ENCODE measurements at regions not wholly inside any gene's neighbourhood (a gene's known extent, or its start where the extent isn't known, plus 50 kb on each side); places are given as distances from the start of the nearest gene placed in this dataset.

GRCh38 chr5:42241636-42242035, 181.6 kb upstream of the GHR start:
- TF ChIP-seq, protein P1, sequence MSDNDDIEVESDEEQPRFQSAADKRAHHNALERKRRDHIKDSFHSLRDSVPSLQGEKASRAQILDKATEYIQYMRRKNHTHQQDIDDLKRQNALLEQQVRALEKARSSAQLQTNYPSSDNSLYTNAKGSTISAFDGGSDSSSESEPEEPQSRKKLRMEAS (IDR thresholded peaks at IDR 0.05): no peak
- TF ChIP-seq TAF1 (IDR thresholded peaks at IDR 0.05; ENCODE audit: low read depth) (no peak), CREB1 (IDR thresholded peaks at IDR 0.05; ENCODE audit: low read depth) (no peak), TEAD4 (IDR thresholded peaks at IDR 0.05) (no peak), CEBPB (IDR thresholded peaks at IDR 0.05) (no peak), FOXM1 (IDR thresholded peaks at IDR 0.05; ENCODE audit: borderline replicate concordance, low read depth) (no peak), RAD21 (IDR thresholded peaks at IDR 0.05; ENCODE audit: low read depth) (no peak)

All from Ishikawa (cell line).